Neural crest cell (in vitro differentiated cells): ENCODE measurements at regions not wholly inside any gene's neighbourhood (a gene's known extent, or its start where the extent isn't known, plus 50 kb on each side); places are given as distances from the start of the nearest gene placed in this dataset.

Experiments used
- DNase-seq: peaks from one replicate; pipeline ENCODE4 v3.0.0; 2021; ENCODE audit warnings: low read depth, mixed read lengths, low spot score
- H3K27ac Mint-ChIP-seq: one replicate; pipeline ENCODE4 v1.8.0; 2021; ENCODE audit warnings: mild to moderate bottlenecking, mixed read lengths; ENCODE audit not compliant: unreplicated experiment
- H3K27me3 Mint-ChIP-seq: 2 replicates; pipeline ENCODE4 v1.8.0; 2021; ENCODE audit warnings: low read depth, mild to moderate bottlenecking, mixed read lengths
- H3K36me3 Mint-ChIP-seq: 2 replicates; pipeline ENCODE4 v1.8.0; 2021; ENCODE audit warnings: low read depth, mild to moderate bottlenecking, mixed read lengths
- H3K4me1 Mint-ChIP-seq: 2 replicates; pipeline ENCODE4 v1.8.0; 2021; ENCODE audit warnings: mixed read lengths
- H3K4me3 Mint-ChIP-seq: one replicate; pipeline ENCODE4 v1.8.0; 2021; ENCODE audit warnings: mild to moderate bottlenecking, mixed read lengths
- H3K9me3 Mint-ChIP-seq: 2 replicates; pipeline ENCODE4 v1.8.0; 2021; ENCODE audit warnings: mixed read lengths
- TF ChIP-seq, protein P1 (sequence below): fragments of 200-600 bp; sonication (generic); conservative IDR thresholded peaks from 2 replicates; pipeline ENCODE4 v1.5.0; 2021; ENCODE audit warnings: antibody characterized with exemption, mild to moderate bottlenecking

DNA sequence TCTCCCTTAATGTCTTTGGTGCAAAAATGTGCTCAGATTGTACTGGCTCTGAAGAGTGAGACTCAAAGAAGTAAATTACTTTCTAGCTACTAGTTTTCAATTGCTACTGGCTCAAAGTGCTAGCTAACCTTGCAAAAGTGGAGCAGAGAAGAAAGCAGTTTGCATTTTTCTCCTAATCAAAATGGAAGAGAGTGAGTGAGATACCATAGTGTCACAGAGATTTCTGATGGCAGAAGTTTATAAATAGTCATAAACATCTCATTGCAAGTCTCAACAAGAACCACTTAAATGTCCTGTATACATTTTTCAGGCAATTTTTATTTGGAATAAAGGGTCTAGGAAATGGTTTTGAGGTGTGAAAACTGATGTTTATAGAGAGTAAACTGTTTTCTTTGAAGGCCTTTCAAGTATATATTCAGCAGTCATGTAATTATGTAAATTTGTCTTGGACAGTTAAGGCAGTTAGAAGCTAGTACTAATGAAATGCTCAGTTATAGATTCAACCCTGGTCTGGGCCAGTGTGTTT lies 237.7 kb upstream of the GOLIM4 start:
- Mint-ChIP-seq H3K27ac (peak overlapping the region; percentile 1), H3K36me3 (no peaks in the 10 kb centered on the region), H3K9me3 (no peaks in the 10 kb centered on the region), H3K4me1 (peaks cover 32% of the 10 kb centered on the region), H3K4me3 (no peak overlapping the region), H3K27me3 (no peaks in the 10 kb centered on the region)
- TF ChIP-seq, protein P1, sequence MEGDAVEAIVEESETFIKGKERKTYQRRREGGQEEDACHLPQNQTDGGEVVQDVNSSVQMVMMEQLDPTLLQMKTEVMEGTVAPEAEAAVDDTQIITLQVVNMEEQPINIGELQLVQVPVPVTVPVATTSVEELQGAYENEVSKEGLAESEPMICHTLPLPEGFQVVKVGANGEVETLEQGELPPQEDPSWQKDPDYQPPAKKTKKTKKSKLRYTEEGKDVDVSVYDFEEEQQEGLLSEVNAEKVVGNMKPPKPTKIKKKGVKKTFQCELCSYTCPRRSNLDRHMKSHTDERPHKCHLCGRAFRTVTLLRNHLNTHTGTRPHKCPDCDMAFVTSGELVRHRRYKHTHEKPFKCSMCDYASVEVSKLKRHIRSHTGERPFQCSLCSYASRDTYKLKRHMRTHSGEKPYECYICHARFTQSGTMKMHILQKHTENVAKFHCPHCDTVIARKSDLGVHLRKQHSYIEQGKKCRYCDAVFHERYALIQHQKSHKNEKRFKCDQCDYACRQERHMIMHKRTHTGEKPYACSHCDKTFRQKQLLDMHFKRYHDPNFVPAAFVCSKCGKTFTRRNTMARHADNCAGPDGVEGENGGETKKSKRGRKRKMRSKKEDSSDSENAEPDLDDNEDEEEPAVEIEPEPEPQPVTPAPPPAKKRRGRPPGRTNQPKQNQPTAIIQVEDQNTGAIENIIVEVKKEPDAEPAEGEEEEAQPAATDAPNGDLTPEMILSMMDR, result no peak
- DNase-seq, result no peak

DNA sequence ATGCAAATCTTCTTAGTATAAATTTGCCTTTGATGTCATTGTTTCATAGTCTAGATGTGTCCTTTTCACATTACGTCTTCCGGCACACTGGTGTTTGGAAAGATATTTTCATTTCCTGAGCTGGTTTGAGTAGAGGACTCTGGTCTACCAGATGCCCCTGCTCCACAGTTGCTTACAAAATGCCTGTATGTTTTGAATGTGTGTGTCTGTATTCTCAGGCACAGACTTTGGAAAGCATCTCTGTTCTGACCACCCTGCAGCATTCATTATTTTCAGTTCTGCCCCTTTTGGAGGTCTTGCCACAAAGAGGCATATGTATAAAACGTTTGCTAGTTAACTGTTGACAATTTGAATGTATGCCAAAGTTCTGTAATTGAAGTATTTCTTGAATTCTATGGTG lies 236.0 kb upstream of the GOLIM4 start:
- Mint-ChIP-seq H3K4me1 (peaks cover 32% of the 10 kb centered on the region), H3K27ac (no peak overlapping the region), H3K27me3 (no peaks in the 10 kb centered on the region), H3K36me3 (no peaks in the 10 kb centered on the region), H3K4me3 (no peak overlapping the region), H3K9me3 (no peaks in the 10 kb centered on the region)
- DNase-seq, result no peak
- TF ChIP-seq, protein P1, result no peak

DNA sequence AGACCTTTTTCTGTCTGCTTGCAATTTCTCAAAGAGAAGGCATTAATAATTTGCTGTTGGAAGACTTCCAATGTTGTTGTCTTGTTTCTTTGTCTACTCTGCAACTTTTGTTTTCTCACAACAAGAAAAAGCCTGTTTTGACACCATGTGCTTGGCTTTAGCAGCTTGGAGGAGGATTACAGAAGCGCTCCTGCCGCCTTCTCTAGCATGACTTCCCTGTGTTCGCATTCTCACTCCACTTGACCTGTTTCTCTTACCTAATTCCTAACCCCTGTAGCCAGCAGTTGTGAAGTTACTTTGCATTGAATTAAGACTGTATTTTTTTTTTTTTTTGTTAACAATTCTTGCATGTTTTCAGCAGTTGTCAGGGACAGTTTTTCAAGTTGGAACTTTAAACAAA lies 235.3 kb upstream of the GOLIM4 start:
- peaks cover 32% of the 10 kb centered on the region for H3K4me1 Mint-ChIP-seq
- H3K9me3 Mint-ChIP-seq, result no peaks in the 10 kb centered on the region
- no peaks in the 10 kb centered on the region for H3K27me3 Mint-ChIP-seq
- peak overlapping the region; percentile 20 for H3K27ac Mint-ChIP-seq
- H3K36me3 Mint-ChIP-seq, result no peaks in the 10 kb centered on the region
- no peak overlapping the region for H3K4me3 Mint-ChIP-seq
- no peak for DNase-seq
- TF ChIP-seq, protein P1, result no peak

DNA sequence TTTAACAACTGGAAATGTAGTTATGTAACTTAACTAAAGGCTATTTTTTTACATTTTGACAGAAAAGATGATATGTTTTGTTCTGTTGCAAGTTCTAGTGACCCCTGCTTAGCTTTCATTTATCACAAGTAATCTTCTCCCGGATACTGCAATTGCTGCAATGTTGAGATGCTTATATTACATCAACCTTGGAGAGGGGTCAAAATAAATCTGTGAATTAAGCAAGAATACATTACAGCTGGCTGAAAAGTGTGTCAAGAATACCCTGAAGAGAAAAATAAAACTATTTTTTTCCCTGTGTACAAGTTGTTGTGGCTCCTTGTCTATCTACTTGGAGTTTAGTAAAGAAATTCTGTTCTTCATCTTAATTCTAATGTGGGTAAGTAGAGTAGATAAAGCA lies 232.1 kb upstream of the GOLIM4 start:
- Mint-ChIP-seq H3K36me3 (no peaks in the 10 kb centered on the region), H3K9me3 (no peaks in the 10 kb centered on the region), H3K27ac (no peak overlapping the region), H3K27me3 (no peaks in the 10 kb centered on the region), H3K4me1 (peaks cover 21% of the 10 kb centered on the region), H3K4me3 (no peak overlapping the region)
- TF ChIP-seq, protein P1, result no peak
- DNase-seq, result no peak

DNA sequence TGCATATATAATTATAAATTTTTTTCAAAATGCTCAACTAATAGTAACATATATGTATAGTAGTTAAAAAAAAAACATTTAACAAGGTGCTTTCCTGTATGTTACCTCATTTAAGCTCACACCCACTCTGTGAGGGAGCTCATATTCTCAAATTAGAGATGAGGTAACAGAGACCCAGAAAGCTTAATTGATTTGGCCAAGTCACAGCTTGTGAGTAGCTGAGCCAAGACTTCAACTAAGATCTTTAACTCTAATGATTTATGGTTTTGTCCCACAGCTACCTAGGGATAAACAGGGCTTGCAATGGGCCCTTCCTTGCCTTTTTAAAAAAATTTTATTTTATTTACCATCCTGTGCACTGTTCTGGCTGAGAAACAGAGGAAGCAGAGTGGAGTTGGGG lies 230.0 kb upstream of the GOLIM4 start:
- no peaks in the 10 kb centered on the region for H3K9me3 Mint-ChIP-seq
- no peaks in the 10 kb centered on the region for H3K27me3 Mint-ChIP-seq
- TF ChIP-seq, protein P1, result no peak
- DNase-seq, result no peak
- H3K4me3 Mint-ChIP-seq, result no peak overlapping the region
- no peaks in the 10 kb centered on the region for H3K4me1 Mint-ChIP-seq
- no peak overlapping the region for H3K27ac Mint-ChIP-seq
- peaks cover under 1% of the 10 kb centered on the region for H3K36me3 Mint-ChIP-seq

DNA sequence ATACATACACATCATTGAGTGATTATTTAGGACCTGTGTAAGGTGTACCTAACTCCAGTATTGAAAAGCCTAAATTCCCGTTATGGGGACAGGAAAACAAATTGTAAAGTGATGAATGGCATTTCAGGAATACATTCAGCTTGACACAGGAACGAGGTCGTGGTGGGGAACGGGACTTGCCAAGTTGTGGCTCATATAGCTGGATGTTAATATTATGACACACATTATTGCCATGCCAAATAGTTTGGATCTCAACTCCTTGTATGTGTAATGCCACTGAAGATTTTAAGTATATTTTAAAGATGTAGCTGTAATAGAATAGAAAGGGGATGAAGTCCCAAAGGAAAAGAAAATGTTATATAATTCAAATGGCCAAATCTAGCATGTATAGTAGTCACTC lies 227.2 kb upstream of the GOLIM4 start:
- TF ChIP-seq, protein P1, result no peak
- no peak for DNase-seq
- H3K27me3 Mint-ChIP-seq, result no peaks in the 10 kb centered on the region
- peaks cover 3% of the 10 kb centered on the region for H3K9me3 Mint-ChIP-seq
- H3K4me1 Mint-ChIP-seq, result no peaks in the 10 kb centered on the region
- H3K27ac Mint-ChIP-seq, result no peak overlapping the region
- no peak overlapping the region for H3K4me3 Mint-ChIP-seq
- H3K36me3 Mint-ChIP-seq, result peaks cover 9% of the 10 kb centered on the region
